Peyer's patch (tissue), 4 donors: ENCODE measurements at regions not wholly inside any gene's neighbourhood (a gene's known extent, or its start where the extent isn't known, plus 50 kb on each side); places are given as distances from the start of the nearest gene placed in this dataset.

Experiments used
- CTCF ChIP-seq, 6 experiments: fragments of 450-650 bp in 4 of 6; fragments of 200-600 bp in 2 of 6; sonication (generic) in 1 of 6; IDR thresholded peaks; one replicate each; pipeline ENCODE4 v1.5.1; 2017 to 2019; ENCODE audit warnings: antibody characterized with exemption in 6 of 6, mild to moderate bottlenecking in 3 of 6, moderate library complexity in 1 of 6
- POLR2A ChIP-seq, 2 donors: fragments of 450-650 bp; IDR thresholded peaks; one replicate each; pipeline ENCODE4 v1.5.1; 2017; ENCODE audit warnings: antibody characterized with exemption in 2 of 2, mild to moderate bottlenecking in 2 of 2, moderate library complexity in 2 of 2

- TF ChIP-seq CTCF (IDR thresholded peaks at IDR 0.05) (no peak), POLR2A (IDR thresholded peaks at IDR 0.05) (no peak)
Measured at GRCh38 chr21:34199121-34199910, 125.9 kb downstream of the MRPS6 start.
